KMS-11 (cell line): ENCODE measurements at regions not wholly inside any gene's neighbourhood (a gene's known extent, or its start where the extent isn't known, plus 50 kb on each side); places are given as distances from the start of the nearest gene placed in this dataset.

ENCODE experiments used
- H2AFZ ChIP-seq: fragments of 200-600 bp; sonication (generic); 2 replicates; pipeline ENCODE4 v1.6.1; 2016; ENCODE audit warnings: antibody characterized with exemption, mixed run types, low read depth
- H3K27ac ChIP-seq: fragments of 200-600 bp; sonication (generic); 2 replicates; pipeline ENCODE4 v1.6.1; 2016; ENCODE audit warnings: mild to moderate bottlenecking, mixed run types
- H3K27me3 ChIP-seq: fragments of 200-600 bp; sonication (generic); 2 replicates; pipeline ENCODE4 v1.6.1; 2017; ENCODE audit warnings: mild to moderate bottlenecking, low read depth, mixed run types, moderate library complexity; ENCODE audit not compliant: insufficient read depth
- H3K36me3 ChIP-seq: fragments of 200-600 bp; sonication (generic); 2 replicates; pipeline ENCODE4 v1.6.1; 2017; ENCODE audit warnings: mild to moderate bottlenecking, mixed run types; ENCODE audit not compliant: insufficient read depth
- H3K4me1 ChIP-seq: fragments of 200-600 bp; sonication (generic); 2 replicates; pipeline ENCODE4 v1.6.1; 2016; ENCODE audit warnings: mild to moderate bottlenecking, low read depth, mixed run types; ENCODE audit not compliant: poor library complexity, severe bottlenecking
- H3K4me2 ChIP-seq: fragments of 200-600 bp; sonication (generic); 2 replicates; pipeline ENCODE4 v1.7.0; 2016; ENCODE audit warnings: mild to moderate bottlenecking, mixed run types
- H3K4me3 ChIP-seq: fragments of 200-600 bp; sonication (generic); IDR thresholded peaks from 2 replicates; pipeline ENCODE4 v1.6.1; 2017; ENCODE audit warnings: low read depth, low read length, mixed read lengths; ENCODE audit not compliant: insufficient read depth
- H3K79me2 ChIP-seq: fragments of 200-600 bp; sonication (generic); 2 replicates; pipeline ENCODE4 v1.6.1; 2016; ENCODE audit warnings: low read depth, mixed run types; ENCODE audit not compliant: insufficient read depth
- H3K9ac ChIP-seq: fragments of 200-600 bp; sonication (generic); 2 replicates; pipeline ENCODE4 v1.6.1; 2016; ENCODE audit warnings: mild to moderate bottlenecking, mixed run types
- H4K20me1 ChIP-seq: fragments of 200-600 bp; sonication (generic); 2 replicates; pipeline ENCODE4 v1.6.1; 2016; ENCODE audit warnings: mild to moderate bottlenecking, mixed run types; ENCODE audit not compliant: insufficient read depth
- CTCF ChIP-seq: fragments of 200-600 bp; sonication (generic); conservative IDR thresholded peaks from 2 replicates; pipeline ENCODE4 v1.6.1; 2017; ENCODE audit warnings: low read depth, mild to moderate bottlenecking, antibody characterized with exemption, low read length, moderate library complexity, mixed read lengths

- no peak overlapping the region for H3K4me2 ChIP-seq
- H3K36me3 ChIP-seq: no peaks in the 10 kb centered on the region
- H3K79me2 ChIP-seq: no peaks in the 10 kb centered on the region
- H3K27me3 ChIP-seq: no peaks in the 10 kb centered on the region
- no peak overlapping the region for H3K27ac ChIP-seq
- no peaks in the 10 kb centered on the region for H4K20me1 ChIP-seq
- H2AFZ ChIP-seq: no peak overlapping the region
- no peaks in the 10 kb centered on the region for H3K4me1 ChIP-seq
- H3K4me3 ChIP-seq: no peak overlapping the region
- H3K9ac ChIP-seq: no peak overlapping the region
- no peak for TF ChIP-seq CTCF
Observed at GRCh38 chr20:4584510-4584909, 101.7 kb upstream of the PRNP start.

- Histone ChIP-seq H3K9ac (no peak overlapping the region), H3K27ac (no peak overlapping the region), H3K4me3 (no peak overlapping the region), H3K27me3 (no peaks in the 10 kb centered on the region), H3K79me2 (no peaks in the 10 kb centered on the region), H3K36me3 (no peaks in the 10 kb centered on the region), H3K4me1 (no peaks in the 10 kb centered on the region), H2AFZ (no peak overlapping the region), H3K4me2 (no peak overlapping the region), H4K20me1 (no peaks in the 10 kb centered on the region)
- TF ChIP-seq CTCF: no peak
Observed at GRCh38 chr20:4581838-4582237, 104.4 kb upstream of the PRNP start.

GRCh38 chr20:4578375-4578774 lies 107.9 kb upstream of the PRNP start:
- no peak overlapping the region for H3K4me2 ChIP-seq
- H2AFZ ChIP-seq: no peak overlapping the region
- H3K9ac ChIP-seq: no peak overlapping the region
- H3K27me3 ChIP-seq: no peaks in the 10 kb centered on the region
- no peaks in the 10 kb centered on the region for H4K20me1 ChIP-seq
- no peak overlapping the region for H3K27ac ChIP-seq
- no peak overlapping the region for H3K4me3 ChIP-seq
- no peaks in the 10 kb centered on the region for H3K79me2 ChIP-seq
- TF ChIP-seq CTCF: no peak
- H3K4me1 ChIP-seq: no peaks in the 10 kb centered on the region
- H3K36me3 ChIP-seq: no peaks in the 10 kb centered on the region

- H3K27ac ChIP-seq: no peak overlapping the region
- TF ChIP-seq CTCF: no peak
- H2AFZ ChIP-seq: no peak overlapping the region
- H3K4me3 ChIP-seq: no peak overlapping the region
- no peaks in the 10 kb centered on the region for H3K4me1 ChIP-seq
- H3K79me2 ChIP-seq: no peaks in the 10 kb centered on the region
- H3K36me3 ChIP-seq: no peaks in the 10 kb centered on the region
- H3K27me3 ChIP-seq: no peaks in the 10 kb centered on the region
- H3K9ac ChIP-seq: no peak overlapping the region
- H3K4me2 ChIP-seq: no peak overlapping the region
- H4K20me1 ChIP-seq: no peaks in the 10 kb centered on the region
Observed at GRCh38 chr20:4574356-4574690, 111.9 kb upstream of the PRNP start.
